ENCODE measurements at regions not wholly inside any gene's neighbourhood (a gene's known extent, or its start where the extent isn't known, plus 50 kb on each side); places are given as distances from the start of the nearest gene placed in this dataset.

GRCh38 chr7:131151034-131151433, 176.6 kb upstream of the MKLN1 start:
- TF ChIP-seq, protein P1, sequence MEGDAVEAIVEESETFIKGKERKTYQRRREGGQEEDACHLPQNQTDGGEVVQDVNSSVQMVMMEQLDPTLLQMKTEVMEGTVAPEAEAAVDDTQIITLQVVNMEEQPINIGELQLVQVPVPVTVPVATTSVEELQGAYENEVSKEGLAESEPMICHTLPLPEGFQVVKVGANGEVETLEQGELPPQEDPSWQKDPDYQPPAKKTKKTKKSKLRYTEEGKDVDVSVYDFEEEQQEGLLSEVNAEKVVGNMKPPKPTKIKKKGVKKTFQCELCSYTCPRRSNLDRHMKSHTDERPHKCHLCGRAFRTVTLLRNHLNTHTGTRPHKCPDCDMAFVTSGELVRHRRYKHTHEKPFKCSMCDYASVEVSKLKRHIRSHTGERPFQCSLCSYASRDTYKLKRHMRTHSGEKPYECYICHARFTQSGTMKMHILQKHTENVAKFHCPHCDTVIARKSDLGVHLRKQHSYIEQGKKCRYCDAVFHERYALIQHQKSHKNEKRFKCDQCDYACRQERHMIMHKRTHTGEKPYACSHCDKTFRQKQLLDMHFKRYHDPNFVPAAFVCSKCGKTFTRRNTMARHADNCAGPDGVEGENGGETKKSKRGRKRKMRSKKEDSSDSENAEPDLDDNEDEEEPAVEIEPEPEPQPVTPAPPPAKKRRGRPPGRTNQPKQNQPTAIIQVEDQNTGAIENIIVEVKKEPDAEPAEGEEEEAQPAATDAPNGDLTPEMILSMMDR (IDR thresholded peaks at IDR 0.05 in 4 of 5, conservative IDR thresholded peaks at IDR 0.05 in 1 of 5): no peak
- no peak for TF ChIP-seq POLR2A (IDR thresholded peaks at IDR 0.05)

Data from gastrocnemius medialis (tissue), 4 donors.